Right lobe of liver (tissue), 6 donors: ENCODE measurements at regions not wholly inside any gene's neighbourhood (a gene's known extent, or its start where the extent isn't known, plus 50 kb on each side); places are given as distances from the start of the nearest gene placed in this dataset.

Experiments
- ATAC-seq, 4 donors: fragments of 200-7000 bp; cut with Tn5 transposase; one replicate each; pipeline ENCODE4 v1.9.1; 2020; ENCODE audit warnings: mild to moderate bottlenecking in 4 of 4, moderate library complexity in 4 of 4
- DNase-seq, 3 donors: peaks; one replicate each; pipeline ENCODE4 v3.0.0-alpha.2; 2020
- H3K27ac ChIP-seq, 3 donors: fragments of 200-600 bp; one replicate each; pipeline ENCODE4 v1.8.0; 2022
- H3K27me3 ChIP-seq, 2 donors: fragments of 200-600 bp; one replicate each; pipeline ENCODE4 v1.8.0; 2022
- H3K36me3 ChIP-seq, 4 donors: fragments of 200-600 bp; sonication (generic) in 1 of 4; one replicate each; pipeline versions ENCODE4 v1.5.1 to v1.8.0; 2017 to 2022; ENCODE audit warnings: control low read depth in 1 of 4
- H3K4me1 ChIP-seq, 4 donors: fragments of 200-600 bp; sonication (generic) in 1 of 4; one replicate each; pipeline versions ENCODE4 v1.5.1 to v1.8.0; 2017 to 2022; ENCODE audit warnings: control low read depth in 1 of 4
- H3K4me3 ChIP-seq, 3 donors: fragments of 200-600 bp; one replicate each; pipeline ENCODE4 v1.8.0; 2022
- H3K9me3 ChIP-seq, 4 donors: fragments of 200-600 bp; sonication (generic) in 1 of 4; one replicate each; pipeline versions ENCODE4 v1.5.1 to v1.8.0; 2017 to 2022; ENCODE audit warnings: control low read depth in 1 of 4
- CTCF ChIP-seq, 4 donors: fragments of 200-600 bp in 3 of 4; fragments of 450-650 bp in 1 of 4; IDR thresholded peaks; one replicate each; pipeline versions ENCODE4 v1.5.1 to v1.8.0; 2016 to 2022; ENCODE audit warnings: antibody characterized with exemption in 4 of 4, mild to moderate bottlenecking in 2 of 4
- POLR2A ChIP-seq: fragments of 450-650 bp; IDR thresholded peaks from one replicate; pipeline ENCODE4 v1.6.1; 2017; ENCODE audit warnings: antibody characterized with exemption, mild to moderate bottlenecking
- WGBS: methylation state at CpG from one replicate; pipeline ENCODE4 v1.1.6; 2018; ENCODE audit warnings: low coverage, low lambda C conversion rate; ENCODE audit not compliant: insufficient coverage; ENCODE audit errors: missing lambda C conversion rate; 5-methylcytosine and 5-hydroxymethylcytosine counted together
- intact Hi-C, 2 donors: fragments of 100-400 bp; cut with DNase I; formaldehyde crosslinking; loops; one replicate each; pipeline versions ENCODE4 v1.11.2 to v1.14.1; 2022
- donor health status: DM: no; HTN: yes; CAD: no.
- donor health status: DM: no; HTN: no; CAD: no.
- donor health status: DM: no; HTN: no; CAD: no.
- donor health status: DM: no; HTN: yes; CAD: no.
- donor health status: DM: no; HTN: yes; CAD: no.

GRCh38 chr22:45077826-45078334, 68.1 kb upstream of the PHF21B start:
- intact Hi-C loops: no loop called here
- TF ChIP-seq CTCF (IDR thresholded peaks at IDR 0.05) (no peak), POLR2A (no peak)
- WGBS: 24% methylated on average over 5 of the region's 25 CpGs
- Histone ChIP-seq H3K4me1 (no peaks in the 10 kb centered on the region), H3K27ac (no peak overlapping the region), H3K9me3 (no peaks in the 10 kb centered on the region), H3K36me3 (no peaks in the 10 kb centered on the region), H3K4me3 (no peak overlapping the region), H3K27me3 (no peaks in the 10 kb centered on the region)
- no peak for DNase-seq
- ATAC-seq: no peak

- Histone ChIP-seq H3K27me3 (no peaks in the 10 kb centered on the region), H3K9me3 (no peaks in the 10 kb centered on the region), H3K4me1 (no peaks in the 10 kb centered on the region), H3K36me3 (no peaks in the 10 kb centered on the region), H3K27ac (no peak overlapping the region), H3K4me3 (no peak overlapping the region)
- intact Hi-C loops: no loop called here
- ATAC-seq (peak in 1 of 4 donors; percentile 32), DNase-seq (no peak)
- no peak for TF ChIP-seq POLR2A
- TF ChIP-seq CTCF (IDR thresholded peaks at IDR 0.05): no peak
- whole genome bisulfite sequencing: 19% methylated on average over 5 of the region's 9 CpGs
Observed at GRCh38 chr22:45082795-45083194, 73.0 kb upstream of the PHF21B start.

- WGBS: 64% methylated on average over 5 of the region's 6 CpGs
- H3K27ac ChIP-seq: no peak overlapping the region
- no peaks in the 10 kb centered on the region for H3K36me3 ChIP-seq
- DNase-seq: no peak
- no peak for ATAC-seq
- no peaks in the 10 kb centered on the region for H3K27me3 ChIP-seq
- intact Hi-C loops: no loop called here
- H3K4me1 ChIP-seq: no peaks in the 10 kb centered on the region
- H3K9me3 ChIP-seq: no peaks in the 10 kb centered on the region
- TF ChIP-seq POLR2A (no peak), CTCF (IDR thresholded peaks at IDR 0.05) (no peak)
- H3K4me3 ChIP-seq: no peak overlapping the region
Observed at GRCh38 chr22:45083659-45084305, 74.0 kb upstream of the PHF21B start.

- DNase-seq: no peak
- H3K4me1 ChIP-seq: no peaks in the 10 kb centered on the region
Observed at GRCh38 chr22:45084400-45084920, 74.7 kb upstream of the PHF21B start.

More at GRCh38 chr22:45084400-45084920, 74.7 kb upstream of the PHF21B start:
- Histone ChIP-seq H3K27ac (no peak overlapping the region), H3K36me3 (no peaks in the 10 kb centered on the region), H3K4me3 (no peak overlapping the region), H3K9me3 (no peaks in the 10 kb centered on the region), H3K27me3 (no peaks in the 10 kb centered on the region)
- WGBS: 77% methylated on average over 4 of the region's 5 CpGs
- intact Hi-C loops: no loop called here
- ATAC-seq: no peak
- TF ChIP-seq POLR2A (no peak), CTCF (IDR thresholded peaks at IDR 0.05) (no peak)
